NCI-H226 (cell line): ENCODE measurements at regions not wholly inside any gene's neighbourhood (a gene's known extent, or its start where the extent isn't known, plus 50 kb on each side); places are given as distances from the start of the nearest gene placed in this dataset.
A peak's percentile ranks its signal among the peaks of the same experiment; 100 is the strongest.

Experiments
- DNase-seq: peaks from one replicate; pipeline ENCODE4 v3.0.0-alpha.2; 2015

DNA sequence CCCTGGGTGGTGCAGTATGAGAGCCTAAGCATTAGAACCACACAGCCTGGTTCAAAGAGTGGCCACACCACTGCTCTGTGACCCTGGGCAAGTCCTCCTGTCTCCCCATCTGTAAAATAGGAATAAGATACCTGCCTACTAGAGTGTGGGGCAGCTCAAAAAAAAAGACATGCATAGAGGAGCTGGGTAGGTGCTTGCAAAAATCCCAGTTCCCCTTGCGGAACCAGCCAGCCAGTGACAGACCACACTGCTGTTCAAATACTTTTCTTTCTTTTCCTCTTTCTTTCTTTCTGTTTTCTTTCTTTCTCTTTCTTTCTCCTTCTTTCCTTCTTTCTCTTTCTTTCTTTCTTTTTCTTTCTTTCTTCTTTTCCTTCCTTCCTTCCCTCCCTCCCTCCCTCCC lies 63.0 kb upstream of the TRIM2 start:
- no peak for DNase-seq

DNA sequence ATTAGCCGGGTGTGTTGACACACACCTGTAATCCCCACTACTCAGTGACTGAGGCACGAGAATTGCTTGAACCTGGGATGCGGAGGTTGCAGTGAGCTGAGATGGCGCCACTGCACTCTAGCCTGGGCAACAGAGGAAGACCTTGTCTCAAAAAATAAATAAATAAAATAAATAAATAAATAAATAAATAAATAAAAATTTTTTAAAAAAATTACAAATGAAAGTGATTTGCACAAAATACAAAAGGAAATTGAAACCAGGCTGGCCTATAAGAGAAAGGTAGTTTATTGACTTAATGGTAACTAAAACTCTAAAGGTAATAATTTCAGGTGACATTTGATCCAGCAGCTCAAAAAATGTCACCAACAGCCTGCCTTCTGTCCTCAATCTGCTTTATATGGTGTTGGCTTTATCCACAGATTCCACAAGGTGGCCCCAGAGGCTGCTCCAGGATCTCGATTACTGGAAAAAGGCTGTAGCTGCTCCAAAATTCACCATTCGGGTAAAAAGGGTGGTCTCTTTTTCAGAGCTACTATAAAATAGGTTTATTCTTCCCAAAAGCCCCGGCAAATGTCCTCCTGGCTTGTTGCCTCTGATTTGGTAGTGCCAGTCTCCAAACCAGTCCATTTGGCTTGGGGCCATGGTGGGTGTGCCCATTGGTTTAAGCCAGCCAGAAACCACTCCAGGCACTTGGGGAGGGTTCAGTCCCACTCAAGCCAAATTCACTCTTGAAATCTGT lies 61.4 kb upstream of the TRIM2 start:
- DNase-seq: peak; percentile 42

GRCh38 chr4:153143527-153144348 lies 60.5 kb upstream of the TRIM2 start:
- peak; percentile 36 for DNase-seq

DNA sequence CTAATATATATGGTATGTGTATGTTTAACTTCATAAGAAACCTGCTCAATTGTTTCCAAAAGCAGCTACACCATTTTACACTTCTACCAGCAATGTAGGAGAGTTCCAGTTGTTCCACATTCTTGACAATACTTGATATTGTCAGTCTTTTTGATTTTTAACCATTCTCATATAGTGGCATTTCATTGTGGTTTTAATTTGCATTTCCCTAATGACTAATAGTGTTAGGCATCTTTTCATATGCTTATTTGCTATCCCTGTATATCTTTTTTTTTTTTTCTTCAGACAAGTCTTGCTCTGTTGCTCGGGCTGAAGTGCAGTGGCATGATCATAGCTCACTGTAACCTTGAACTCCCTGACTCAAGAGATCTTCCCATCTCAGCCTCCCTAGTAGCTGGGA lies 58.2 kb upstream of the TRIM2 start:
- DNase-seq: no peak

DNA sequence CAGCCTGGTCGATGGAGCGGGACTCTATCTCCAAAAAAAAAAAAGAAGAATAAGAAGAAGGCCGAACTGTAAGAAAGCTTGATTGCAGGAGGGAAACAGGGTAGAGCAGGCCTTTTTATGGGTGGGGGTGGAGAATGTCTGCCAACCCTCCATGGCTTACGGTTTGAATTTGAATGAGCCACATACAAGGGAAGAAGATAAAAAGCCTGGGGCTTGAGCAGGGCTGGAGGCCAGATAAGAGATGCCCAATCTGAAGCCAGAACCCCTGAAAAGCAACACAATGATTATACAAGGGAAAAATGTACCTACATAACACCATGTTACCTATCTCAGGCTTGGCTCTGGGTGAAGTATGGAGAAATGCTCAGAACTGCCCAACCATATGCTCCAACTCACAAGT lies 57.3 kb upstream of the TRIM2 start:
- peak; percentile 54 for DNase-seq

GRCh38 chr4:153148791-153149190 lies 55.5 kb upstream of the TRIM2 start:
- DNase-seq: no peak

GRCh38 chr4:153151535-153152455 lies 52.4 kb upstream of the TRIM2 start:
- DNase-seq: peak; percentile 49

GRCh38 chr4:153152501-153153338 lies 51.5 kb upstream of the TRIM2 start:
- no peak for DNase-seq

- DNase-seq: no peak
Measured at GRCh38 chr4:153153339-153153871, 50.8 kb upstream of the TRIM2 start.

DNA sequence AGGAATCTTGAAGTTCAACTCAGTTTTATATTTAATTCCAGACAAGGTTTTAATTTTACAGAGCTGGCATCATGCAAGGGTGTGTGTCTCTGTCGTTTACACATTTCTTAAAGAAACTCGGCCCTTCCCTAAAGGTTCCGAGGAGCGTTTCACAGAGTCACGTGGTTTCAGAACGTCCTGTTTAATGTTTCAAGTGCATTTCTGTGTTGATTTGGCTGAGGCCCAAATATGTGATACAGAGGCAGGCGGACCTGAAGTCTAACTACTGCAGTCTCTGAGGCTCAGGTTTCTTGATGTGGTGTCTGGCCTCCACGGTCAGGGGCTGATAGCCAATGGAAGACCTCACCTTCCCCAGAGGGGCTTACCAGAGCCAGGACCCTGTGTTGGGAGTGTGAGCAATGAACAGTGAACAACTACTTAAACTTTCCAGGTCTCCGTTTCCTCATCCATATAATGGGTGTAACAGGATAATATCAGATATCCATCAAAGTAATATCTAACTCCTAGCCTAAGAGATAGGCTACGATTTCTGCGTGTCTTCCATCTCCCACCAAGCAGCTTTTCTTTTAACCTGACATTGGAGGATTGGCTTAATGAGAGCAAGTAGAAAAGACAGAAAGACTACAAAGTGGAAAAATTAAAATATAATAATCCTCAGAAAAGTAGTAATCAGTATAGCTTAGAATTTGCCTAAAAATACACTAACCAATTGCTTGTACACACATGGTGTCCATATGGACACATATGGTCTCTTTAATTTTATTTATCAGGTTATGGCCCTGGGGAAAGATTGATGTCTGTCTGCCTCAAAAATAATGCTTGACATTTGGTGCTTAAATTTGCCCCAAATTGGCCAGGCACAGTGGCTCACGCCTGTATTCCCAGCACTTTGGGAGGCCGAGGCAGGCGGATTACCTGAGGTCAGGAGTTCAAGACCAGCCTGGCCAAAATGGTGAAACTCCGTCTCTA lies 50.0 kb upstream of the TRIM2 start:
- DNase-seq: peak; percentile 31
